ENCODE measurements at regions not wholly inside any gene's neighbourhood (a gene's known extent, or its start where the extent isn't known, plus 50 kb on each side); places are given as distances from the start of the nearest gene placed in this dataset.

- TF ChIP-seq CTCF (conservative IDR thresholded peaks at IDR 0.05 in 1 of 2, IDR thresholded peaks at IDR 0.05 in 1 of 2; ENCODE audit: low read depth in 1 of 2, low read length in 2 of 2) (no peak), EZH2 (IDR thresholded peaks at IDR 0.05; ENCODE audit: low read length, missing control alignments) (no peak)
Measured at GRCh38 chr1:38547321-38547720, 312.3 kb downstream of the RRAGC start.

Measured in fibroblast of lung (primary cell).